Neural progenitor cell (in vitro differentiated cells): ENCODE measurements at regions not wholly inside any gene's neighbourhood (a gene's known extent, or its start where the extent isn't known, plus 50 kb on each side); places are given as distances from the start of the nearest gene placed in this dataset.
A peak's percentile ranks its signal among the peaks of the same experiment; 100 is the strongest.

Experiments
- DNase-seq: peaks from one replicate; pipeline ENCODE4 v3.0.0-alpha.2; 2016; ENCODE audit warnings: low spot score
- H2AFZ ChIP-seq: fragments of 200-600 bp; sonication (generic); replicated peaks from 2 replicates; pipeline ENCODE4 v1.6.1; 2016; ENCODE audit warnings: antibody characterized with exemption
- H3F3A ChIP-seq: fragments of 200-600 bp; sonication (generic); 2 replicates; pipeline ENCODE4 v1.6.1; 2016; ENCODE audit warnings: antibody characterized with exemption, low read depth
- H3K27ac ChIP-seq: fragments of 200-600 bp; sonication (generic); 2 replicates; pipeline ENCODE4 v1.5.1; 2016; ENCODE audit warnings: mild to moderate bottlenecking
- H3K27me3 ChIP-seq: fragments of 200-600 bp; sonication (generic); 2 replicates; pipeline ENCODE4 v1.6.1; 2016; ENCODE audit warnings: mild to moderate bottlenecking, moderate library complexity
- H3K36me3 ChIP-seq: fragments of 200-600 bp; sonication (generic); 2 replicates; pipeline ENCODE4 v1.5.1; 2016
- H3K4me1 ChIP-seq: fragments of 200-600 bp; sonication (generic); 2 replicates; pipeline ENCODE4 v1.6.1; 2016; ENCODE audit warnings: mixed run types
- H3K4me2 ChIP-seq: fragments of 200-600 bp; sonication (generic); 2 replicates; pipeline ENCODE4 v1.6.1; 2016
- H3K4me3 ChIP-seq: fragments of 200-600 bp; sonication (generic); 2 replicates; pipeline ENCODE4 v1.5.1; 2016
- H3K79me2 ChIP-seq: fragments of 200-600 bp; sonication (generic); 2 replicates; pipeline ENCODE4 v1.6.1; 2016; ENCODE audit warnings: low read depth
- H3K9ac ChIP-seq: fragments of 200-600 bp; sonication (generic); 2 replicates; pipeline ENCODE4 v1.6.1; 2016
- H3K9me3 ChIP-seq: fragments of 200-600 bp; sonication (generic); 2 replicates; pipeline ENCODE4 v1.5.1; 2016; ENCODE audit warnings: low read depth
- H4K20me1 ChIP-seq: fragments of 200-600 bp; sonication (generic); 2 replicates; pipeline ENCODE4 v1.6.1; 2016; ENCODE audit warnings: low read depth
- H3K27ac Mint-ChIP-seq: 3 replicates; pipeline ENCODE4 v1.8.0; 2021; ENCODE audit warnings: mixed read lengths
- H3K27me3 Mint-ChIP-seq: 2 replicates; pipeline ENCODE4 v1.8.0; 2022; ENCODE audit warnings: low read depth, mild to moderate bottlenecking, inconsistent platforms, moderate library complexity, mixed read lengths; ENCODE audit not compliant: insufficient read depth
- H3K36me3 Mint-ChIP-seq: 3 replicates; pipeline ENCODE4 v1.8.0; 2021; ENCODE audit warnings: mixed read lengths
- H3K4me1 Mint-ChIP-seq: 3 replicates; pipeline ENCODE4 v1.8.0; 2021; ENCODE audit warnings: mixed read lengths
- H3K4me3 Mint-ChIP-seq: 3 replicates; pipeline ENCODE4 v1.8.0; 2021; ENCODE audit warnings: mild to moderate bottlenecking, moderate library complexity, mixed read lengths
- H3K9me3 Mint-ChIP-seq: 3 replicates; pipeline ENCODE4 v1.8.0; 2020; ENCODE audit warnings: mixed read lengths
- EZH2 ChIP-seq: fragments of 200-600 bp; sonication (generic); IDR thresholded peaks from 2 replicates; pipeline ENCODE4 v1.6.1; 2017; ENCODE audit warnings: antibody characterized with exemption, mild to moderate bottlenecking, moderate library complexity
- EZH2phosphoT487 ChIP-seq: fragments of 200-600 bp; sonication (generic); IDR thresholded peaks from 2 replicates; pipeline ENCODE4 v1.6.1; 2017; ENCODE audit warnings: antibody characterized with exemption
- TF ChIP-seq, protein P1 (sequence below): fragments of 200-600 bp; sonication (generic); IDR thresholded peaks from 2 replicates; pipeline ENCODE4 v1.5.1; 2017; ENCODE audit warnings: antibody characterized with exemption, mild to moderate bottlenecking

- H3K27me3 Mint-ChIP-seq, result no peaks in the 10 kb centered on the region
- H3K36me3 Mint-ChIP-seq, result no peaks in the 10 kb centered on the region
- no peak overlapping the region for H3K4me2 ChIP-seq
- H3K27ac Mint-ChIP-seq, result no peak overlapping the region
- no peak overlapping the region for H2AFZ ChIP-seq
- no peak overlapping the region for H3K4me3 ChIP-seq
- no peaks in the 10 kb centered on the region for H4K20me1 ChIP-seq
- no peak overlapping the region for H3K27ac ChIP-seq
- no peaks in the 10 kb centered on the region for H3K9me3 Mint-ChIP-seq
- no peak overlapping the region for H3K9ac ChIP-seq
- H3K27me3 ChIP-seq, result no peaks in the 10 kb centered on the region
- H3F3A ChIP-seq, result no peaks in the 10 kb centered on the region
- DNase-seq, result peak; percentile 49
- no peaks in the 10 kb centered on the region for H3K4me1 Mint-ChIP-seq
- no peaks in the 10 kb centered on the region for H3K4me1 ChIP-seq
- no peaks in the 10 kb centered on the region for H3K79me2 ChIP-seq
- no peaks in the 10 kb centered on the region for H3K9me3 ChIP-seq
- no peak overlapping the region for H3K4me3 Mint-ChIP-seq
- TF ChIP-seq, protein P1, sequence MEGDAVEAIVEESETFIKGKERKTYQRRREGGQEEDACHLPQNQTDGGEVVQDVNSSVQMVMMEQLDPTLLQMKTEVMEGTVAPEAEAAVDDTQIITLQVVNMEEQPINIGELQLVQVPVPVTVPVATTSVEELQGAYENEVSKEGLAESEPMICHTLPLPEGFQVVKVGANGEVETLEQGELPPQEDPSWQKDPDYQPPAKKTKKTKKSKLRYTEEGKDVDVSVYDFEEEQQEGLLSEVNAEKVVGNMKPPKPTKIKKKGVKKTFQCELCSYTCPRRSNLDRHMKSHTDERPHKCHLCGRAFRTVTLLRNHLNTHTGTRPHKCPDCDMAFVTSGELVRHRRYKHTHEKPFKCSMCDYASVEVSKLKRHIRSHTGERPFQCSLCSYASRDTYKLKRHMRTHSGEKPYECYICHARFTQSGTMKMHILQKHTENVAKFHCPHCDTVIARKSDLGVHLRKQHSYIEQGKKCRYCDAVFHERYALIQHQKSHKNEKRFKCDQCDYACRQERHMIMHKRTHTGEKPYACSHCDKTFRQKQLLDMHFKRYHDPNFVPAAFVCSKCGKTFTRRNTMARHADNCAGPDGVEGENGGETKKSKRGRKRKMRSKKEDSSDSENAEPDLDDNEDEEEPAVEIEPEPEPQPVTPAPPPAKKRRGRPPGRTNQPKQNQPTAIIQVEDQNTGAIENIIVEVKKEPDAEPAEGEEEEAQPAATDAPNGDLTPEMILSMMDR, result no peak
- no peak for TF ChIP-seq EZH2
- no peak for TF ChIP-seq EZH2phosphoT487
- no peaks in the 10 kb centered on the region for H3K36me3 ChIP-seq
Observed at GRCh38 chr5:162703914-162704313, 636.3 kb downstream of the GABRG2 start.

- Histone ChIP-seq H2AFZ (no peak overlapping the region), H3K4me3 (no peak overlapping the region), H3F3A (no peaks in the 10 kb centered on the region), H3K27ac (no peak overlapping the region), H3K36me3 (no peaks in the 10 kb centered on the region), H4K20me1 (no peaks in the 10 kb centered on the region), H3K27me3 (no peaks in the 10 kb centered on the region), H3K9ac (no peak overlapping the region), H3K4me1 (no peaks in the 10 kb centered on the region), H3K9me3 (no peaks in the 10 kb centered on the region), H3K79me2 (no peaks in the 10 kb centered on the region), H3K4me2 (no peak overlapping the region)
- TF ChIP-seq EZH2phosphoT487, result no peak
- TF ChIP-seq, protein P1, result no peak
- no peak for TF ChIP-seq EZH2
- H3K4me1 Mint-ChIP-seq, result no peaks in the 10 kb centered on the region
- no peak overlapping the region for H3K27ac Mint-ChIP-seq
- no peaks in the 10 kb centered on the region for H3K27me3 Mint-ChIP-seq
- H3K36me3 Mint-ChIP-seq, result no peaks in the 10 kb centered on the region
- no peak overlapping the region for H3K4me3 Mint-ChIP-seq
- H3K9me3 Mint-ChIP-seq, result no peaks in the 10 kb centered on the region
- no peak for DNase-seq
Observed at GRCh38 chr5:162711244-162711643, 643.7 kb downstream of the GABRG2 start.

DNA sequence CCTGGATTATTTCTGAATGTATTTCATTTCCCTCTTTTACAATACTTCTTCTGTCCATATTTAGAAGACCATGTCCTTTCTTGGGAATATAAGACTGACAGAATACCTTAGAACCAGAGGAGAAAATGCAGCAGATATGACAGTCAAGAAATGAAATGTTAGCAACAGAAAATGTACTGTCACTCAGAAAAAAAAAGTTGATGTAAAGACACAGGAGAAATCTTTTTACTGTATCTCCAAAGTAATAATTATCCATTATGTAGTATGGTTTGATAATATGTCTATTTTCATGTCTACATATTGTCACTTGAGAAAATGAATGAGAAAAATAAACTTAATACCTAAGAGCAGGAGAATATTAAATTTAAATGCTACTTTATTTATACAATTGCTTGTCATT lies 652.1 kb downstream of the GABRG2 start:
- Histone ChIP-seq H3K9ac (no peak overlapping the region), H3K27me3 (no peaks in the 10 kb centered on the region), H3K27ac (no peak overlapping the region), H2AFZ (no peak overlapping the region), H3K36me3 (no peaks in the 10 kb centered on the region), H3K4me2 (no peak overlapping the region), H3K9me3 (no peaks in the 10 kb centered on the region), H3K79me2 (no peaks in the 10 kb centered on the region), H3K4me3 (no peak overlapping the region), H3F3A (no peaks in the 10 kb centered on the region), H4K20me1 (no peaks in the 10 kb centered on the region), H3K4me1 (no peaks in the 10 kb centered on the region)
- DNase-seq, result no peak
- H3K36me3 Mint-ChIP-seq, result no peaks in the 10 kb centered on the region
- TF ChIP-seq, protein P1, result no peak
- no peak for TF ChIP-seq EZH2phosphoT487
- no peak for TF ChIP-seq EZH2
- H3K9me3 Mint-ChIP-seq, result peaks cover 14% of the 10 kb centered on the region
- H3K27ac Mint-ChIP-seq, result no peak overlapping the region
- H3K4me1 Mint-ChIP-seq, result no peaks in the 10 kb centered on the region
- H3K27me3 Mint-ChIP-seq, result no peaks in the 10 kb centered on the region
- H3K4me3 Mint-ChIP-seq, result no peak overlapping the region

GRCh38 chr5:162721125-162721524 lies 653.6 kb downstream of the GABRG2 start:
- no peak overlapping the region for H3K27ac Mint-ChIP-seq
- Histone ChIP-seq H3K4me1 (no peaks in the 10 kb centered on the region), H2AFZ (no peak overlapping the region), H3K27ac (no peak overlapping the region), H3F3A (no peaks in the 10 kb centered on the region), H3K36me3 (no peaks in the 10 kb centered on the region), H3K4me2 (no peak overlapping the region), H3K4me3 (no peak overlapping the region), H3K27me3 (no peaks in the 10 kb centered on the region), H3K9me3 (no peaks in the 10 kb centered on the region), H4K20me1 (no peaks in the 10 kb centered on the region), H3K79me2 (no peaks in the 10 kb centered on the region), H3K9ac (no peak overlapping the region)
- no peak overlapping the region for H3K4me3 Mint-ChIP-seq
- TF ChIP-seq EZH2phosphoT487 (no peak), EZH2 (no peak)
- TF ChIP-seq, protein P1, result no peak
- peaks cover 14% of the 10 kb centered on the region for H3K9me3 Mint-ChIP-seq
- H3K4me1 Mint-ChIP-seq, result no peaks in the 10 kb centered on the region
- H3K27me3 Mint-ChIP-seq, result no peaks in the 10 kb centered on the region
- no peaks in the 10 kb centered on the region for H3K36me3 Mint-ChIP-seq
- no peak for DNase-seq
